ENCODE measurements at regions not wholly inside any gene's neighbourhood (a gene's known extent, or its start where the extent isn't known, plus 50 kb on each side); places are given as distances from the start of the nearest gene placed in this dataset.

DNA sequence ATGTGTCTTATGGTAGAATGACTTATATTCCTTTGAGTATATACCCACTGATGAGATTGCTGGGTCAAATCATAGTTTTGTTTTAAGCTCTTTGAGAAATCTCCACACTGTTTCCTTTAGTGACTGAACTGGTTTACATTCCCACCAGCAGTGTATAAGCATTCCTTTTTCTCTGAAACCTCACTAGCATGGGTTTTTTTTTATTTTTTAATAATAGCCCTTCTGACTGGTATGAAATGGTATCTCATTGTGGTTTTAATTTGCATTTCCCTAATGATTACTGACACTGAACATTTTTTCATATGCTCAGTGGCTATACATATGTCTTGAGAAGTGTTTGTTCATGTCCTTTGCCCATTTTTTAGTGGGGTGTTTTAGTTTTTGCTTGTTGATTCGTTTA is 494.3 kb downstream of the SQOR start:
- TF ChIP-seq, protein P1, sequence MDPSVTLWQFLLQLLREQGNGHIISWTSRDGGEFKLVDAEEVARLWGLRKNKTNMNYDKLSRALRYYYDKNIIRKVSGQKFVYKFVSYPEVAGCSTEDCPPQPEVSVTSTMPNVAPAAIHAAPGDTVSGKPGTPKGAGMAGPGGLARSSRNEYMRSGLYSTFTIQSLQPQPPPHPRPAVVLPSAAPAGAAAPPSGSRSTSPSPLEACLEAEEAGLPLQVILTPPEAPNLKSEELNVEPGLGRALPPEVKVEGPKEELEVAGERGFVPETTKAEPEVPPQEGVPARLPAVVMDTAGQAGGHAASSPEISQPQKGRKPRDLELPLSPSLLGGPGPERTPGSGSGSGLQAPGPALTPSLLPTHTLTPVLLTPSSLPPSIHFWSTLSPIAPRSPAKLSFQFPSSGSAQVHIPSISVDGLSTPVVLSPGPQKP (IDR thresholded peaks at IDR 0.05; ENCODE audit: borderline replicate concordance, low read depth, low read length), result no peak
- TF ChIP-seq, protein P2, sequence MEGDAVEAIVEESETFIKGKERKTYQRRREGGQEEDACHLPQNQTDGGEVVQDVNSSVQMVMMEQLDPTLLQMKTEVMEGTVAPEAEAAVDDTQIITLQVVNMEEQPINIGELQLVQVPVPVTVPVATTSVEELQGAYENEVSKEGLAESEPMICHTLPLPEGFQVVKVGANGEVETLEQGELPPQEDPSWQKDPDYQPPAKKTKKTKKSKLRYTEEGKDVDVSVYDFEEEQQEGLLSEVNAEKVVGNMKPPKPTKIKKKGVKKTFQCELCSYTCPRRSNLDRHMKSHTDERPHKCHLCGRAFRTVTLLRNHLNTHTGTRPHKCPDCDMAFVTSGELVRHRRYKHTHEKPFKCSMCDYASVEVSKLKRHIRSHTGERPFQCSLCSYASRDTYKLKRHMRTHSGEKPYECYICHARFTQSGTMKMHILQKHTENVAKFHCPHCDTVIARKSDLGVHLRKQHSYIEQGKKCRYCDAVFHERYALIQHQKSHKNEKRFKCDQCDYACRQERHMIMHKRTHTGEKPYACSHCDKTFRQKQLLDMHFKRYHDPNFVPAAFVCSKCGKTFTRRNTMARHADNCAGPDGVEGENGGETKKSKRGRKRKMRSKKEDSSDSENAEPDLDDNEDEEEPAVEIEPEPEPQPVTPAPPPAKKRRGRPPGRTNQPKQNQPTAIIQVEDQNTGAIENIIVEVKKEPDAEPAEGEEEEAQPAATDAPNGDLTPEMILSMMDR (conservative IDR thresholded peaks at IDR 0.05; ENCODE audit: low read depth, low read length), result no peak
- TF ChIP-seq MAZ (IDR thresholded peaks at IDR 0.05; ENCODE audit: borderline replicate concordance, low read depth, low read length), result no peak
- no peak for TF ChIP-seq POLR2A (IDR thresholded peaks at IDR 0.05; ENCODE audit: low read depth, low read length)
- TF ChIP-seq RFX5 (IDR thresholded peaks at IDR 0.05; ENCODE audit: low read depth, low read length), result no peak

Data from IMR-90 (cell line).